Activated CD8-positive, alpha-beta memory T cell treated with anti-CD3 and anti-CD28 coated beads for 36 hours (primary cell): ENCODE measurements at regions not wholly inside any gene's neighbourhood (a gene's known extent, or its start where the extent isn't known, plus 50 kb on each side); places are given as distances from the start of the nearest gene placed in this dataset.
"Not testable (repeated sequence)": the region's sequence is repeated elsewhere in the genome, so short reads cannot be mapped to it uniquely, and the experiment has no call there.

Experiments used
- CTCF ChIA-PET: fragments of 350-600 bp; sonication (Branson Sonifier 250); formaldehyde crosslinking; loops from one replicate; lab custom pipeline; 2021; ENCODE audit warnings: antibody characterized with exemption; lab: Charles Lee
- POLR2A ChIA-PET: fragments of 350-600 bp; sonication (Branson Sonifier 250); formaldehyde crosslinking; loops from one replicate; lab custom pipeline; 2021; ENCODE audit warnings: antibody characterized with exemption; lab: Charles Lee

GRCh38 chr9:109652112-109652511 is 127.9 kb upstream of the PALM2AKAP2 start:
- POLR2A ChIA-PET, result no interaction called here
- CTCF ChIA-PET, result no interaction called here

GRCh38 chr9:109652971-109653370 is 127.0 kb upstream of the PALM2AKAP2 start:
- ChIA-PET POLR2A (no interaction called here), CTCF (no interaction called here)

DNA sequence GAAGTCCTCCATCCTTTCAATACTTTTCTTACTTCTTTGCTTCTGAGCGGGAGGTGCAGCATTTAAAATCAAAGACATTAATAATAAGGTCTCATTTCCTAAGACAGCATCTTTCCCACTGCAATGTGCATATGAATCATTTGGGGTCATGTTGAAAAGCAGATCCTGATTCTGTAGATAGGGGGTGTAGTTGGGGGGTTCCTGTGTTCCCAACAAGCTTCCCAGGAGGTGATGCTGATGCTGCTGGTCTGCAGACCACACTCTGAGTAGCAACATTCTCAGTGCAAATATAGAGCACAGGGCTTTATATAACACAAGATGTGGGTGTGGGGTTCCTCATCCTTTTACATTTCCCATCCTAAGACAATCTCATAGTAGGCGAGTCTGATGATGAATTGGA is 126.5 kb upstream of the PALM2AKAP2 start:
- CTCF ChIA-PET, result no interaction called here
- POLR2A ChIA-PET, result no interaction called here

DNA sequence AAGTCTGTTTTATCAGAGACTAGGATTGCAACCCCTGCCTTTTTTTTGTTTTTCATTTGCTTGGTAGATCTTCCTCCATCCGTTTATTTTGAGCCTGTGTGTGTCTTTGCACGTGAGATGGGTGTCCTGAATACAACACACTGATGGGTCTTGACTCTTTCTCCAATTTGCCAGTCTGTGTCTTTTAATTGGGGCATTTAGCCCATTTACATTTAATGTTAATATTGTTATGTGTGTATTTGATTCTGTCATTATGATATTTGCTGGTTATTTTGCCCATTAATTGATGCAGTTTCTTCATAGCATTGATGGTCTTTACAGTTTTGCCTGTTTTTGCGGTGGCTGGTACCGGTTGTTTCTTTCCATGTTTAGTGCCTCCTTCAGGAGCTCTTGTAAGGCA is 116.0 kb upstream of the PALM2AKAP2 start:
- POLR2A ChIA-PET, CTCF ChIA-PET: not testable (repeated sequence)

DNA sequence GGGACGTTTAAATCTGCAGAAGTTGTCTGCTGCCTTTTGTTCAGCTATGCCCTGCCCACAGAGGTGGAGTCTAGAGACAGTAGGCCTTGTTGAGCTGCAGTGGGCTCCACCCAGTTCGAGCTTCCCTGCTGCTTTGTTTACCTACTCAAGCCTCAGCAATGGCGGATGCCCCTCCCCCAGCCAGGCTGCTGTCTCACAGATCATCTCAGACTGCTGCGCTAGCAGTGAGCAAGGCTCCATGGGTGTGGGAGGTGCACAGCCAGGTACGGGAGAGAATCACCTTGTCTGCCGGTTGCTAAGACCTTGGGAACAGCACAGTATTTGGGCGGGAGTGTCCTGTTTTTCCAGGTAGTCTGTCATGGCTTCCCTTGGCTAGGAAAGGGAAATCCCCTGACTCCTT is 114.3 kb upstream of the PALM2AKAP2 start:
- POLR2A ChIA-PET, result not testable (repeated sequence)

DNA sequence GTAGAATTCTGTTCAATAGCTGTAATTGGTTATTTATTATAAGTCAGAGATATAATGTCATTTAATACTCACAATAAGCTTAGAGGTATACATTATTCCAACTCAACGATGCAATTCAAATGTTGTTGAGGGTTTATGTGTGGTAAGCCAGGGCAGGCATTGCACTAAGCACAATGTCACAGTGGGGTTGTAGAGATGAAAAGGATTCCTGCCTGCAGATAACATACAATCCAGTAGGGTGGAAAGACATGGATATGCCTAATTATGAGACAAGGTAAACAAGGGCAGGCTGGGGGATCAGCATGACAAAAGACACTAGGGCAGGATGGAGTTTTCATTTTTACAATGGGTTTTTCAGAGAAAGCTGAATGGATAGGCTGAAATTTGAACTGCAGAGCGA is 98.7 kb upstream of the PALM2AKAP2 start:
- POLR2A ChIA-PET, result no interaction called here
- CTCF ChIA-PET, result no interaction called here

More for the DNA sequence above, 114.3 kb upstream of the PALM2AKAP2 start:
- CTCF ChIA-PET, result not testable (repeated sequence)

- CTCF ChIA-PET, result no interaction called here
- POLR2A ChIA-PET, result no interaction called here
Observed at GRCh38 chr9:109682227-109682626, 97.8 kb upstream of the PALM2AKAP2 start.

GRCh38 chr9:109683521-109683920 is 96.5 kb upstream of the PALM2AKAP2 start:
- ChIA-PET POLR2A (no interaction called here), CTCF (no interaction called here)

- POLR2A ChIA-PET, result no interaction called here
- CTCF ChIA-PET, result no interaction called here
Observed at GRCh38 chr9:109689701-109690100, 90.3 kb upstream of the PALM2AKAP2 start.

DNA sequence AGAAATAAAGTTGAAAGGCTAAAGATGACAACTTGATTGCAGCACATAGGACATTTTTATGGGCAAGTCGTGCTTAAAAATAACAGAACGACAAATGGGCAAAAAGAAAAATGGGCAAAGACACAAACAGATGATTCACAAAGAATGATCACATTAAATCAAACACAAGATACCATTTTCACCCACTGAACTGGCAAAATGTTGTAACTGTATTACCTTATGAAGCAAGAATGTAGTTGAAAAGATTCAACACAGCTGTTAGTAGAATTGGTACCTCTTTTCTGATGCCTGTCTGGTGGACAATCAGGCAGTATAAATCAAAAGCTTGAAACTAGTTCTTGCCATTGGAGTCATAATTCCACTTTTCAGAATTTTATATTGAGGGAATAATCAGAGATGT is 81.0 kb upstream of the PALM2AKAP2 start:
- CTCF ChIA-PET, result no interaction called here
- POLR2A ChIA-PET, result no interaction called here

DNA sequence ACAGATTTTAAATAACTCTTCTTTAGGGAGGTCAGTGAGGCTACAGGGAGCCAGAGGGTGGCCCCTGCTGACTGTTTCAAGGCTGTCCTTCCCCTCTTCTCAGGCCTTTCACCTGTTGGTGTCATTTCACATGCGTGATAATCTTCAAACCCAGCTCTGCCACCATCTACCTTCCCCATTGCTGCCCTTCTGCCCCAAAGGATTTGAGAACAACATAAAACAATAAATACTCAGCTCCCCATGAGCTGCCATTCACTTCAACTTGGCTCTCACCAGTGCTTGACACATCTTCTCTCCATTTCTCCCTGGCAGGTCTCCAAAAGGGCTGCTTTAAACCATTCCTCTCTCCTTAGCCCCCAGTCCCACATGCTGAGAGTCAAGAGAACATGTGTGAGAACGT is 75.5 kb upstream of the PALM2AKAP2 start:
- CTCF ChIA-PET, result no interaction called here
- POLR2A ChIA-PET, result no interaction called here

DNA sequence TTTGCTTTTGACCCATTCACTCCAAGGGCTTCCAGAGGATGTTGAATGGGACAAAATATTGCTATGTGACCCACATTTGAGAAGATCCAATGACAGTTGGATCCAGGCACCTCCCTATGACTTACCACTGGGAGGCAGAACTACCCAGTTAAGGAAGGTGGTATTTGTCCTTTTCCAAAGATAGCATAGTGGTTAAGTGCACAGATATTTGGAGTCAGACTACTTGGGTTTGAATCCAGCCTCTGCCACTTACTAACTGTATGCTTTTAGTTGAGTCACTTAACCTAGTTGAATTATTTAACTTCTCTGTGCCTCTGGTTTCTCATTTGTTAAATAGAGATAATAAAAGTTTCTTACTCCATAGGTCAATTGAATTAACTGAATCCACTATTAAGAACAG is 74.5 kb upstream of the PALM2AKAP2 start:
- CTCF ChIA-PET, result no interaction called here
- POLR2A ChIA-PET, result no interaction called here

GRCh38 chr9:109707355-109707754 is 72.6 kb upstream of the PALM2AKAP2 start:
- ChIA-PET CTCF (no interaction called here), POLR2A (no interaction called here)

GRCh38 chr9:109708451-109708945 is 71.5 kb upstream of the PALM2AKAP2 start:
- ChIA-PET POLR2A (no interaction called here), CTCF (no interaction called here)

GRCh38 chr9:109709866-109710265 is 70.1 kb upstream of the PALM2AKAP2 start:
- POLR2A ChIA-PET, result no interaction called here

GRCh38 chr9:109710830-109711229 is 69.2 kb upstream of the PALM2AKAP2 start:
- POLR2A ChIA-PET, result no interaction called here
- CTCF ChIA-PET, result no interaction called here

More at GRCh38 chr9:109709866-109710265, 70.1 kb upstream of the PALM2AKAP2 start:
- CTCF ChIA-PET, result no interaction called here

- CTCF ChIA-PET, result no interaction called here
Observed at GRCh38 chr9:109715344-109715743, 64.7 kb upstream of the PALM2AKAP2 start.

DNA sequence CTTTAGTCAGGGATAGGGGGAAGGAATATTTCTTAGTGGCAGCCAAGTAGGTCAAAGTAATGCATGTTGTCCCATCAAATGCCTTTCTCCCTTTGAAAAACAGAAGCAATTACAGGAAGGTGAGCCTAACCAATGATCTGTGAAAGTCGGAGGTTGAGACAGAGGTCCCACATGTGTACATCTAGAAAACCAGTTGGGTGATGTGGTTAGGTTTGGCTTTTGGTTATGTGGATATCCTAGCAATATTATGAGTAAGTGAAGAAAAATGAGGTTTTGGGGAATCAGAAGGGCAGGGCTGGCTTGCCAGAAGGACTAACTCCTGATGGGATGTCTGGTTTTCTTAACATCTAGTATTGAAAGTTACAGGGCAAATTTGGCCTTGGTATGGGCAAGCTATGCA is 63.4 kb upstream of the PALM2AKAP2 start:
- POLR2A ChIA-PET, result no interaction called here
- CTCF ChIA-PET, result no interaction called here

More at GRCh38 chr9:109715344-109715743, 64.7 kb upstream of the PALM2AKAP2 start:
- POLR2A ChIA-PET, result no interaction called here

DNA sequence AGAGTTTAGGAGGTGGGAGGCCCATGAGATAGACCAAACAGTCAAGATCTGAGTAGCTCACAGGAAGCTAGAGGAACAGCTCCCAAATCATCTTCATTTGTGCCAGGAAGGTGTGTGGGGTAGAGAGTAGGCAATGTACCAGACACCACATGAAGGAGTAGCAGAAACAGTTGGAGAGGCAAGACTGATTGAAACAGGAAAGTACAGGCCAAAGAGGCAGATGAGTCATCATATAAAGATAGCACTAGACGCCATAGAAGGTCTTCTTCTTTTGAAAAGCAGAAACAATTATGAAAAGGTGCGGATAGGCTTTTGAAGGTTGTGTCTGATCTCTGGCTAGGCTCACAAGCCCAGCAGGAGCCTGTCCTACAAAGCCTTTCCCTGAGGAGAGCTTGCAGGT is 62.7 kb upstream of the PALM2AKAP2 start:
- ChIA-PET CTCF (no interaction called here), POLR2A (no interaction called here)

- CTCF ChIA-PET, result no interaction called here
- POLR2A ChIA-PET, result no interaction called here
Observed at GRCh38 chr9:109718861-109719260, 61.1 kb upstream of the PALM2AKAP2 start.

GRCh38 chr9:109721001-109721400 is 59.0 kb upstream of the PALM2AKAP2 start:
- ChIA-PET CTCF (no interaction called here), POLR2A (no interaction called here)

GRCh38 chr9:109722007-109722406 is 58.0 kb upstream of the PALM2AKAP2 start:
- POLR2A ChIA-PET, result no interaction called here
- CTCF ChIA-PET, result no interaction called here
